Fibroblast of lung (primary cell): ENCODE measurements at regions not wholly inside any gene's neighbourhood (a gene's known extent, or its start where the extent isn't known, plus 50 kb on each side); places are given as distances from the start of the nearest gene placed in this dataset.

Source experiments
- DNase-seq, 2 donors: peaks; one replicate each; pipeline versions ENCODE4 v3.0.0 to v3.0.0-alpha.2; 2010; ENCODE audit warnings: low read depth in 2 of 2
- H2AFZ ChIP-seq: 2 replicates; pipeline ENCODE4 v1.5.1; 2012; ENCODE audit warnings: low read length, control low read depth, inconsistent platforms
- H3K27ac ChIP-seq: 2 replicates; pipeline ENCODE4 v1.5.1; 2011; ENCODE audit warnings: low read length, control low read depth; ENCODE audit not compliant: insufficient read depth
- H3K27me3 ChIP-seq: 2 replicates; pipeline ENCODE4 v1.5.1; 2011; ENCODE audit warnings: mild to moderate bottlenecking, low read length; ENCODE audit not compliant: control insufficient read depth, insufficient read depth
- H3K36me3 ChIP-seq: 2 replicates; pipeline ENCODE4 v1.5.1; 2011; ENCODE audit warnings: low read length; ENCODE audit not compliant: control insufficient read depth, insufficient read depth
- H3K4me1 ChIP-seq: 2 replicates; pipeline ENCODE4 v1.5.1; 2011; ENCODE audit warnings: low read length; ENCODE audit not compliant: control insufficient read depth, insufficient read depth; ENCODE audit errors: extremely low read depth
- H3K4me2 ChIP-seq: 2 replicates; pipeline ENCODE4 v1.5.1; 2011; ENCODE audit warnings: low read length, control low read depth; ENCODE audit not compliant: insufficient read depth; ENCODE audit errors: extremely low read depth
- H3K4me3 ChIP-seq, 4 experiments: fragments of 200-600 bp in 1 of 4; sonication (generic) in 1 of 4; replicated peaks in 1 of 4; 2 replicates each; pipeline ENCODE4 v1.5.1; 2011 to 2016; ENCODE audit warnings: low read length in 4 of 4, low read depth in 3 of 4, mild to moderate bottlenecking in 3 of 4, control low read depth in 2 of 4, inconsistent platforms in 1 of 4, mixed read lengths in 1 of 4; ENCODE audit not compliant: insufficient read depth in 1 of 4; ENCODE audit errors: control extremely low read depth in 1 of 4
- H3K79me2 ChIP-seq: 2 replicates; pipeline ENCODE4 v1.5.1; 2012; ENCODE audit warnings: mild to moderate bottlenecking, low read length, inconsistent platforms; ENCODE audit not compliant: control insufficient read depth, insufficient read depth
- H3K9ac ChIP-seq: 2 replicates; pipeline ENCODE4 v1.5.1; 2011; ENCODE audit warnings: mild to moderate bottlenecking, low read length, control low read depth; ENCODE audit not compliant: insufficient read depth
- H3K9me3 ChIP-seq: 2 replicates; pipeline ENCODE4 v1.5.1; 2012; ENCODE audit warnings: low read depth, low read length; ENCODE audit not compliant: control insufficient read depth, insufficient read depth
- H4K20me1 ChIP-seq: 2 replicates; pipeline ENCODE4 v1.5.1; 2011; ENCODE audit warnings: low read length; ENCODE audit not compliant: control insufficient read depth, insufficient read depth; ENCODE audit errors: extremely low read depth
- EZH2 ChIP-seq: IDR thresholded peaks from 2 replicates; pipeline ENCODE4 v1.5.1; 2012; ENCODE audit warnings: low read length, control low read depth, mild to moderate bottlenecking; ENCODE audit errors: missing control alignments
- TF ChIP-seq, protein P1 (sequence below), 2 donors: IDR thresholded peaks in 1 of 2; conservative IDR thresholded peaks in 1 of 2; 1 replicate in 1 of 2; 2 replicates in 1 of 2; pipeline ENCODE4 v1.5.1; 2011 to 2012; ENCODE audit warnings: low read length in 2 of 2, control low read depth in 1 of 2, inconsistent platforms in 1 of 2, low read depth in 1 of 2, mild to moderate bottlenecking in 1 of 2

DNA sequence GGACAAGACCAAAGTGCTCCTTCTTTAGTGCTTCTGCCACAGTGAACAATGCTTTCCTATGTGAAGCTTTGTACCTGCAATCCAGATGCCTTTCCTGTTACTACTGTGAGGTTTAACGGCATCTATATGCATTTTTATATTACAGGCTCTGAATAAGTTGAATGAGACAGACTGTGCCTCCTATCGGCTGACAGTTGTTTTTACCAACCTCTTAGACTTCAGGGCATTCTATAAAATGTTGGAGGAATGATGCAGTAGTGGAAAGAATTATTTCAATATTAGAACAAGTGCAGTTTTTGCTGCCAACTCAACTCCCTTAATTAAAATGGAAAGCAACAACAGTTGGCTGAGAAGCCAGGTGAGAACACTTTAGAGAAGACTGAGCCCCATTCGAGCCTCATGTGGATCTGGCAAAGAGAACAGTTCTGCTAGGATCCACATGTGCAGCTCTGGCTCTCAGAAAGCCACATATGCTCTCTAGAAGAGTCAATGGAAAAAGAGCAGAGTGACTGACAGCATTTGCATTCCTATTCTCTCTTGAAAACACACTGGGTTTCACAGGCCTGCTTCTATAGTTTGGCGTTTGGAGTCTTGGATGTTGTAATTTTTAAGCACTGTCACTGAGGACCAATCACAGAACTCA is 147.5 kb downstream of the LURAP1L start:
- Histone ChIP-seq H3K36me3 (no peaks in the 10 kb centered on the region), H3K9ac (no peak overlapping the region), H3K79me2 (no peaks in the 10 kb centered on the region), H3K4me2 (no peak overlapping the region), H3K9me3 (no peaks in the 10 kb centered on the region), H4K20me1 (no peaks in the 10 kb centered on the region), H3K27me3 (no peaks in the 10 kb centered on the region), H3K4me3 (no peak overlapping the region), H2AFZ (no peak overlapping the region), H3K27ac (no peak overlapping the region), H3K4me1 (peaks cover 4% of the 10 kb centered on the region)
- TF ChIP-seq EZH2: no peak
- TF ChIP-seq, protein P1, sequence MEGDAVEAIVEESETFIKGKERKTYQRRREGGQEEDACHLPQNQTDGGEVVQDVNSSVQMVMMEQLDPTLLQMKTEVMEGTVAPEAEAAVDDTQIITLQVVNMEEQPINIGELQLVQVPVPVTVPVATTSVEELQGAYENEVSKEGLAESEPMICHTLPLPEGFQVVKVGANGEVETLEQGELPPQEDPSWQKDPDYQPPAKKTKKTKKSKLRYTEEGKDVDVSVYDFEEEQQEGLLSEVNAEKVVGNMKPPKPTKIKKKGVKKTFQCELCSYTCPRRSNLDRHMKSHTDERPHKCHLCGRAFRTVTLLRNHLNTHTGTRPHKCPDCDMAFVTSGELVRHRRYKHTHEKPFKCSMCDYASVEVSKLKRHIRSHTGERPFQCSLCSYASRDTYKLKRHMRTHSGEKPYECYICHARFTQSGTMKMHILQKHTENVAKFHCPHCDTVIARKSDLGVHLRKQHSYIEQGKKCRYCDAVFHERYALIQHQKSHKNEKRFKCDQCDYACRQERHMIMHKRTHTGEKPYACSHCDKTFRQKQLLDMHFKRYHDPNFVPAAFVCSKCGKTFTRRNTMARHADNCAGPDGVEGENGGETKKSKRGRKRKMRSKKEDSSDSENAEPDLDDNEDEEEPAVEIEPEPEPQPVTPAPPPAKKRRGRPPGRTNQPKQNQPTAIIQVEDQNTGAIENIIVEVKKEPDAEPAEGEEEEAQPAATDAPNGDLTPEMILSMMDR (conservative IDR thresholded peaks at IDR 0.05 in 1 of 2, IDR thresholded peaks at IDR 0.05 in 1 of 2; ENCODE audit: low read depth in 1 of 2, low read length in 2 of 2): no peak
- DNase-seq: no peak

DNA sequence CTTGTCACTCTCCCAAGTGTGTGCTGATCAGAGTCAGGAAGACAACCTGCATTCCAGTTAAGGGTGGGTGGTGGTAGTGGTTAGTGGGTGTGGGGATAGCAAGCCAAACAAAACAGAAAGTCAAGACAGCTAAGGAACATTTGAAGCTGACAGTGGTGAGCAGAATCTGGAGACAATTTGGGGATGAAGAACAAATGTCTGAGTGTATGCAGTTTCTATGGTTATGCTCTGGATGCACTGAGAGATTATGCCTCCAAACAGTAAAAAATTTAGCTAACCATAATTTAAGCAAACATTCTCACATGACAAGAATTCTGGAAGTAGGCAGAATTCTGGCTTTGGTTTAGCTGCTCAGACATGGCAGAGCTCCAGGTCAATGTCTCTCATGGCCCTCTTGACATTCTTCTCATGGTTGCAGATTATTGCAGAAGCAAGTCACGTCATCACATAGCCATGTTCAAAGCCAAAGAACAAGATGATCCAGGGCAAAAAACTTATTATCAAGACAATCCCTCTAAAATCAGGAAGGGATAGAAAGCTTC is 148.7 kb downstream of the LURAP1L start:
- Histone ChIP-seq H3K27ac (peak overlapping the region; percentile 66), H3K79me2 (no peaks in the 10 kb centered on the region), H3K9me3 (no peaks in the 10 kb centered on the region), H3K27me3 (no peaks in the 10 kb centered on the region), H3K4me1 (peaks cover 4% of the 10 kb centered on the region), H3K36me3 (no peaks in the 10 kb centered on the region), H4K20me1 (no peaks in the 10 kb centered on the region), H2AFZ (peak overlapping the region; percentile 25), H3K4me2 (peak overlapping the region; percentile 33), H3K4me3 (no peak overlapping the region), H3K9ac (no peak overlapping the region)
- DNase-seq: peak; percentile 87 to 99
- TF ChIP-seq, protein P1 (conservative IDR thresholded peaks at IDR 0.05 in 1 of 2, IDR thresholded peaks at IDR 0.05 in 1 of 2; ENCODE audit: low read depth in 1 of 2, low read length in 2 of 2): no peak
- no peak for TF ChIP-seq EZH2

DNA sequence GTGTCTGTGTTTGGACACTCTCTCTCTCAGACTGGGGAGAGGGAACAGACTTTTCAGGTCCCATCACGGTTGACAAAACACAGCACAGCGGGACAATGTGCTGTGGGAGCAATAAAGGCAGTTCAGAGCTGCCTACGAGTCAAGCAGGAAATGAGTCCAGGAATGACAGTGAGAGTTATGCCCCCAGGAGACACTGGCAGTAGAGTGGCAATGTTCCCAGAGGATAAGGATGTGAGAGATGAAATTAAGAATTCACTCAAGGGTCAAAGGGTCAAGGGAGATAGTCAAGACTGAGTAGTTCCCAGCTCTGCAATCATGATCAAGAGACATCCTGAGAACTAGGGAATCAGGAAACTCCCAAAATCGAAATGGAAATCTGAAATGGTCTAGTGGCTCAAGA is 156.1 kb downstream of the LURAP1L start:
- H2AFZ ChIP-seq: no peak overlapping the region

More for the DNA sequence above, 156.1 kb downstream of the LURAP1L start:
- Histone ChIP-seq H4K20me1 (no peaks in the 10 kb centered on the region), H3K4me3 (no peak overlapping the region), H3K4me1 (peaks cover 6% of the 10 kb centered on the region), H3K27me3 (no peaks in the 10 kb centered on the region), H3K36me3 (no peaks in the 10 kb centered on the region), H3K9me3 (no peaks in the 10 kb centered on the region), H3K9ac (no peak overlapping the region), H3K79me2 (no peaks in the 10 kb centered on the region), H3K27ac (no peak overlapping the region), H3K4me2 (no peak overlapping the region)
- TF ChIP-seq, protein P1 (conservative IDR thresholded peaks at IDR 0.05 in 1 of 2, IDR thresholded peaks at IDR 0.05 in 1 of 2; ENCODE audit: low read depth in 1 of 2, low read length in 2 of 2): no peak
- TF ChIP-seq EZH2: no peak
- DNase-seq: no peak
